Activated CD8-positive, alpha-beta T cell treated with anti-CD3 and anti-CD28 coated beads for 36 hours (primary cell): ENCODE measurements at regions not wholly inside any gene's neighbourhood (a gene's known extent, or its start where the extent isn't known, plus 50 kb on each side); places are given as distances from the start of the nearest gene placed in this dataset.

Experiments used
- ATAC-seq: fragments of 200-7000 bp; cut with Tn5 transposase; one replicate; pipeline ENCODE4 v1.10.0; 2021; ENCODE audit warnings: mild to moderate bottlenecking, moderate library complexity
- CTCF ChIA-PET: fragments of 350-600 bp; sonication (Branson Sonifier 250); formaldehyde crosslinking; loops from one replicate; lab custom pipeline; 2021; ENCODE audit warnings: antibody characterized with exemption; lab: Charles Lee
- POLR2A ChIA-PET: fragments of 350-600 bp; sonication (Branson Sonifier 250); formaldehyde crosslinking; loops from one replicate; lab custom pipeline; 2021; ENCODE audit warnings: antibody characterized with exemption; lab: Charles Lee
- DNase-seq: peaks from one replicate; pipeline ENCODE4 v3.0.0-alpha.2; 2020
- H3K27ac Mint-ChIP-seq: one replicate; pipeline ENCODE4 v1.8.0; 2021; ENCODE audit warnings: mild to moderate bottlenecking, mixed read lengths
- H3K27me3 Mint-ChIP-seq: one replicate; pipeline ENCODE4 v1.8.0; 2021; ENCODE audit warnings: mixed read lengths
- H3K36me3 Mint-ChIP-seq: one replicate; pipeline ENCODE4 v1.8.0; 2021; ENCODE audit warnings: low read depth, mixed read lengths
- H3K4me1 Mint-ChIP-seq: one replicate; pipeline ENCODE4 v1.8.0; 2021; ENCODE audit warnings: low read depth, mixed read lengths
- H3K4me3 Mint-ChIP-seq: one replicate; pipeline ENCODE4 v1.8.0; 2021; ENCODE audit warnings: mild to moderate bottlenecking, moderate library complexity, mixed read lengths
- H3K9me3 Mint-ChIP-seq: one replicate; pipeline ENCODE4 v1.8.0; 2021; ENCODE audit warnings: mixed read lengths
- CTCF ChIP-seq: fragments of 200-600 bp; IDR thresholded peaks from one replicate; pipeline ENCODE4 v1.8.0; 2022; ENCODE audit warnings: antibody characterized with exemption, mild to moderate bottlenecking
- intact Hi-C: fragments of 100-400 bp; cut with micrococcal nuclease; formaldehyde crosslinking; loops from one replicate; pipeline ENCODE4 v1.10.0; 2022

DNA sequence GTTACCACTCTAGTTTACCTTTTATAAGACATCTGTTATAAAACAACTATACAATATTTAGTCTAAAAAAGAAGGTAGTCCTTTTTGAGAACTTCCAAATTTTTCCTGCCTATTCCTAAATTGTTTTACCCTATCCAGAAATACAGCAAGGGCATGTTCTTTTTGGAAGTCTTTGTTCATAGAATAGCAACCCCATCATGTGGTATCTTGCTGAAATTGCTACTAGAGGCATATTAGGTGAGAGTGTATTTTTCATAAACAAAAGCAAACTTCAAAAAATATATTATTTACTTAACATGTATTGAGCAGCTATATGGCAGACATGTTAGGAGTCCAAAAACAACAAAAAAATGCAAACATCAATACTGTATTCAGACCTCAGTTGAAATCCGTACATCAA is 371.8 kb upstream of the NRSN1 start:
- no peak for DNase-seq
- no peaks in the 10 kb centered on the region for H3K27me3 Mint-ChIP-seq
- intact Hi-C loops = no loop called here
- ATAC-seq = no peak
- H3K9me3 Mint-ChIP-seq = peaks cover 5% of the 10 kb centered on the region
- no peak overlapping the region for H3K4me3 Mint-ChIP-seq
- H3K36me3 Mint-ChIP-seq = no peaks in the 10 kb centered on the region
- no peaks in the 10 kb centered on the region for H3K4me1 Mint-ChIP-seq
- TF ChIP-seq CTCF = no peak
- H3K27ac Mint-ChIP-seq = no peak overlapping the region
- POLR2A ChIA-PET = no interaction called here
- CTCF ChIA-PET = interaction anchor here (1.6 kb wide), 1 partner anchor 11 kb away, joined by 4 read pairs; no protein-coding TSS in a partner anchor

- H3K27me3 Mint-ChIP-seq = no peaks in the 10 kb centered on the region
- no peak for ATAC-seq
- no peak for DNase-seq
- ChIA-PET POLR2A (no interaction called here), CTCF (no interaction called here)
- H3K9me3 Mint-ChIP-seq = peaks cover 4% of the 10 kb centered on the region
- no peak for TF ChIP-seq CTCF
- intact Hi-C loops = no loop called here
- no peak overlapping the region for H3K4me3 Mint-ChIP-seq
- no peaks in the 10 kb centered on the region for H3K4me1 Mint-ChIP-seq
- H3K27ac Mint-ChIP-seq = no peak overlapping the region
- H3K36me3 Mint-ChIP-seq = no peaks in the 10 kb centered on the region
Measured at GRCh38 chr6:23775127-23775526, 350.9 kb upstream of the NRSN1 start.

- Mint-ChIP-seq H3K4me3 (no peak overlapping the region), H3K27me3 (no peaks in the 10 kb centered on the region), H3K27ac (no peak overlapping the region), H3K9me3 (no peaks in the 10 kb centered on the region), H3K4me1 (no peaks in the 10 kb centered on the region), H3K36me3 (no peaks in the 10 kb centered on the region)
- no peak for TF ChIP-seq CTCF
- POLR2A ChIA-PET = no interaction called here
- intact Hi-C loops = no loop called here
- DNase-seq (no peak), ATAC-seq (no peak)
- CTCF ChIA-PET = no interaction called here
Measured at GRCh38 chr6:23783901-23784300, 342.1 kb upstream of the NRSN1 start.

DNA sequence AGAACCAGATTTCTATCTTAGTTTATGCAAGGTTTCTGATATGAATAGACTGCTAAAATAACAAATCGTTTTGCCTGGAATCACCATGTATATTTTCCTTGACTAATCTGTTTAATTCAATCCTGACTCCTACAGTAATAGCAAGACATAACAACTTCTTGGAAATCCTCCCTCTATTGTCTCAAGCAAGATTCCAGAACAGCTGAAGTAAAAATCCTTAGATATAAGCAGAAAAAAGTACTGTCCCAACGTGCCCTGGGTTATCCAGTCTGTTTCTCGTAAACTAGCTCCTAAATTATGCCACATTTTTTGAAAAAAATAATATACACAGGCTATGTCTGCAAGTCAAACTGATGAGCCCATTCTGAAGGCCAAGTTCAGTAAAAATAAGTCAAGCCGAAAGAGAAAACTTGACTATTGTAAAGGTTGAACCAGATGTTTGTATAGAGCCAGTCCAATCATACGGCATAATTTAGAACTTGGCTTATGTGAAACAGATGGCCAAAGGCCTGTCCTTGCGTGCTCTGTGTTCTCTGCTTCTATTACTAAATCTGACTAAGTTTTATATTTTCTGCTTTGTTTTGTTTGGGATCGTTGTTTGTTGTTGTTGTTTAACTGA is 341.6 kb upstream of the NRSN1 start:
- Mint-ChIP-seq H3K36me3 (no peaks in the 10 kb centered on the region), H3K4me1 (no peaks in the 10 kb centered on the region), H3K4me3 (no peak overlapping the region), H3K27me3 (no peaks in the 10 kb centered on the region), H3K27ac (no peak overlapping the region), H3K9me3 (no peaks in the 10 kb centered on the region)
- DNase-seq (no peak), ATAC-seq (no peak)
- CTCF ChIA-PET = no interaction called here
- intact Hi-C loops = no loop called here
- POLR2A ChIA-PET = no interaction called here
- TF ChIP-seq CTCF = no peak

DNA sequence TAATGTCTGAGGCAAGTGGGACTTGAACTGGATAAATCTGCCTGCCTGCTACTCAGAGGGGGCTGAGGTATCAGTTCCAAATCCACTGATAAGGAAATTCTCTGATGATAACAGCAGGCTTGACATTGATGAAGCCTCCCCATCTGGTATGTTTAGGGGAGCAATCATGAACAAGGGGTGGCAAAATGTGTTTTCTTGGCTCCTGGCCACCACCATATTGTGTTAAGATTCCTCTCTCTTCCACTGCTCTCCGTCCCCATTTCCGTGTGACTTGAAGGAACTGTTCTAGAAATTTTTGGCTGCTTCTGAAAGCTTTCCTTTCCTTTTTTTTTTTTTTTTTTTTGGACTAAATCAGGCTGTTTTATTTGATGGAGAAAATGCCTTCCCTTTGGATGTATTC is 335.3 kb upstream of the NRSN1 start:
- ATAC-seq (no peak), DNase-seq (no peak)
- Mint-ChIP-seq H3K27me3 (no peaks in the 10 kb centered on the region), H3K4me1 (no peaks in the 10 kb centered on the region), H3K9me3 (no peaks in the 10 kb centered on the region), H3K27ac (no peak overlapping the region), H3K36me3 (no peaks in the 10 kb centered on the region), H3K4me3 (no peak overlapping the region)
- POLR2A ChIA-PET = no interaction called here
- intact Hi-C loops = no loop called here
- CTCF ChIA-PET = no interaction called here
- no peak for TF ChIP-seq CTCF
